ENCODE measurements at regions not wholly inside any gene's neighbourhood (a gene's known extent, or its start where the extent isn't known, plus 50 kb on each side); places are given as distances from the start of the nearest gene placed in this dataset.
"Not testable (repeated sequence)": the region's sequence is repeated elsewhere in the genome, so short reads cannot be mapped to it uniquely, and the experiment has no call there.

GRCh38 chr1:146478125-146478720 lies 249.4 kb upstream of the NOTCH2NLA start:
- H3K27me3 ChIP-seq; H3K4me3 ChIP-seq (replicated peaks in 1 of 3); H3K36me3 ChIP-seq; H3K9me3 ChIP-seq; H3K4me1 ChIP-seq; H3K27ac ChIP-seq; intact Hi-C loops (cut with DNase I): not testable (repeated sequence)
- peak in 5 of 6 experiments; percentile 17 to 63 (median 40) for TF ChIP-seq CTCF (IDR thresholded peaks at IDR 0.05)
- DNase-seq, result peak; percentile 9 to 18
- 46 to 50% methylated on average over 9 to 12 of the region's 12 CpGs for WGBS, 2 donors

GRCh38 chr1:146475086-146475485 lies 246.3 kb upstream of the NOTCH2NLA start:
- not testable (repeated sequence) for DNase-seq, H3K36me3 ChIP-seq

GRCh38 chr1:146474216-146474615 lies 245.4 kb upstream of the NOTCH2NLA start:
- not testable (repeated sequence) for DNase-seq
- 97% methylated on average over 6 of the region's 6 CpGs for WGBS, 2 donors

More at GRCh38 chr1:146475086-146475485, 246.3 kb upstream of the NOTCH2NLA start:
- intact Hi-C loops (cut with DNase I); H3K9me3 ChIP-seq; H3K4me1 ChIP-seq; H3K4me3 ChIP-seq (replicated peaks in 1 of 3); H3K27me3 ChIP-seq; H3K27ac ChIP-seq: not testable (repeated sequence)
- WGBS, 2 donors, result 84 to 85% methylated on average over 4 of the region's 4 CpGs

GRCh38 chr1:146472192-146472861 lies 243.5 kb upstream of the NOTCH2NLA start:
- H3K27me3 ChIP-seq; H3K36me3 ChIP-seq; intact Hi-C loops (cut with DNase I); H3K9me3 ChIP-seq; H3K27ac ChIP-seq; H3K4me1 ChIP-seq: not testable (repeated sequence)
- 3% methylated on average over 28 to 30 of the region's 42 CpGs for WGBS, 2 donors
- DNase-seq, result peak; percentile 81 to 83
- peak overlapping the region in 2 of 3 donors; percentile 21 to 47 for H3K4me3 ChIP-seq (replicated peaks in 1 of 3)

More at GRCh38 chr1:146474216-146474615, 245.4 kb upstream of the NOTCH2NLA start:
- H3K9me3 ChIP-seq; H3K4me1 ChIP-seq; H3K36me3 ChIP-seq; H3K4me3 ChIP-seq (replicated peaks in 1 of 3); H3K27me3 ChIP-seq; intact Hi-C loops (cut with DNase I); H3K27ac ChIP-seq: not testable (repeated sequence)

- WGBS, 2 donors, result no CpG with 5 or more reads among the region's 2 CpGs
Observed at GRCh38 chr1:146459939-146460338, 231.1 kb upstream of the NOTCH2NLA start.

GRCh38 chr1:146459308-146459707 lies 230.5 kb upstream of the NOTCH2NLA start:
- intact Hi-C loops (cut with DNase I); H3K4me1 ChIP-seq; H3K36me3 ChIP-seq; H3K27me3 ChIP-seq; H3K4me3 ChIP-seq (replicated peaks in 1 of 3); H3K27ac ChIP-seq; H3K9me3 ChIP-seq; DNase-seq: not testable (repeated sequence)
- 80 to 87% methylated on average over 3 to 4 of the region's 5 CpGs for whole genome bisulfite sequencing, 2 donors

More at GRCh38 chr1:146459939-146460338, 231.1 kb upstream of the NOTCH2NLA start:
- H3K27me3 ChIP-seq; H3K4me3 ChIP-seq (replicated peaks in 1 of 3); H3K4me1 ChIP-seq; intact Hi-C loops (cut with DNase I); DNase-seq; H3K27ac ChIP-seq; H3K36me3 ChIP-seq; H3K9me3 ChIP-seq: not testable (repeated sequence)

- WGBS, 2 donors, result 7 to 24% methylated on average over 3 of the region's 13 CpGs
- H3K36me3 ChIP-seq; intact Hi-C loops (cut with DNase I); H3K4me3 ChIP-seq (replicated peaks in 1 of 3); H3K9me3 ChIP-seq; H3K27ac ChIP-seq; H3K4me1 ChIP-seq; DNase-seq; H3K27me3 ChIP-seq: not testable (repeated sequence)
Observed at GRCh38 chr1:146448877-146449246, 220.0 kb upstream of the NOTCH2NLA start.

- H3K36me3 ChIP-seq; H3K4me1 ChIP-seq; H3K4me3 ChIP-seq (replicated peaks in 1 of 3); H3K9me3 ChIP-seq; intact Hi-C loops (cut with DNase I); H3K27me3 ChIP-seq; H3K27ac ChIP-seq: not testable (repeated sequence)
- peak in 1 of 6 experiments; percentile 42 for TF ChIP-seq CTCF (IDR thresholded peaks at IDR 0.05)
- peak; percentile 75 to 77 for DNase-seq
- 5 to 19% methylated on average over 3 of the region's 4 CpGs for WGBS, 2 donors
Observed at GRCh38 chr1:146448212-146448876, 219.5 kb upstream of the NOTCH2NLA start.
